ENCODE measurements at regions not wholly inside any gene's neighbourhood (a gene's known extent, or its start where the extent isn't known, plus 50 kb on each side); places are given as distances from the start of the nearest gene placed in this dataset.

DNA sequence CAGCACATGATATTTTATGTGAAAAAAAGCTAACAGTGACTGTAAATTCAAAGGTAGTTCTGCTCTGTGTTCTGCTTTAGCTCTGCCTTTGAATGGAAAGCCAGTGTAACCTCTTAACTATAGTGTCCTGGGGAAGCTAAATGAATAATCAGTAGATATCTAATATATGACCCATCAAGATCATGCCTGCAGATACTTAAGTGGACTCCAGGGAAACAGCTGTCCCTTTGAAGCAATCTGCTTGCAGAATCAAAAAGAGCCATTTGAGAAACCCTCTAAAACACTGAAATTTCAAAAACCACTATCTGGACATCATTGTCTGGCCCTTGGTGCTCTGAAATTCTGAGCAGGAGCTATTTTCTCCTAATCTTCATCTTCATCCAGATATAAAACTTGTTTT, 104.2 kb upstream of the ADGRL4 start:
- no peak overlapping the region for H3K27ac ChIP-seq
- TF ChIP-seq, protein P1, sequence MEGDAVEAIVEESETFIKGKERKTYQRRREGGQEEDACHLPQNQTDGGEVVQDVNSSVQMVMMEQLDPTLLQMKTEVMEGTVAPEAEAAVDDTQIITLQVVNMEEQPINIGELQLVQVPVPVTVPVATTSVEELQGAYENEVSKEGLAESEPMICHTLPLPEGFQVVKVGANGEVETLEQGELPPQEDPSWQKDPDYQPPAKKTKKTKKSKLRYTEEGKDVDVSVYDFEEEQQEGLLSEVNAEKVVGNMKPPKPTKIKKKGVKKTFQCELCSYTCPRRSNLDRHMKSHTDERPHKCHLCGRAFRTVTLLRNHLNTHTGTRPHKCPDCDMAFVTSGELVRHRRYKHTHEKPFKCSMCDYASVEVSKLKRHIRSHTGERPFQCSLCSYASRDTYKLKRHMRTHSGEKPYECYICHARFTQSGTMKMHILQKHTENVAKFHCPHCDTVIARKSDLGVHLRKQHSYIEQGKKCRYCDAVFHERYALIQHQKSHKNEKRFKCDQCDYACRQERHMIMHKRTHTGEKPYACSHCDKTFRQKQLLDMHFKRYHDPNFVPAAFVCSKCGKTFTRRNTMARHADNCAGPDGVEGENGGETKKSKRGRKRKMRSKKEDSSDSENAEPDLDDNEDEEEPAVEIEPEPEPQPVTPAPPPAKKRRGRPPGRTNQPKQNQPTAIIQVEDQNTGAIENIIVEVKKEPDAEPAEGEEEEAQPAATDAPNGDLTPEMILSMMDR (IDR thresholded peaks at IDR 0.05) = no peak
- TF ChIP-seq ZFX (IDR thresholded peaks at IDR 0.05; ENCODE audit: borderline replicate concordance) = no peak

DNA sequence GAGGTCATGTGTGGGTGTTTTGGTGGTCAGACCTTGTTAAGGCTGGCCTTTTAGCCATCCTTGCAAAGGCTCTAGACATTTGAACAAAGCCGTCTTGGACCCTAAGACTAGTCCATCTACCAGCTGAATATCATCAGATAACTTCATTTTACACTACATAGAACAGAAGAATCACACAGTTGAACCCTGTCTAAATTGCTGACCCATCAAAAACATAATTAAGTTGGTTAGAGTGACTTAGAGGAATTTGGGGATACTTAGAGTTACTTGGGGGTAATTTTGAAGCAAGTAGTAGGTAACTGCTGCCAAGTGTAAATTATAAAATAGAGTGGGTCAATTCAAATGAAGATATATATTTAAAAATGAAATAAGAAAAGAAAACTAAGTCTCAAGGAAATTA, 102.9 kb upstream of the ADGRL4 start:
- TF ChIP-seq ZFX (IDR thresholded peaks at IDR 0.05; ENCODE audit: borderline replicate concordance) = no peak
- TF ChIP-seq, protein P1 (IDR thresholded peaks at IDR 0.05) = no peak
- H3K27ac ChIP-seq = no peak overlapping the region

DNA sequence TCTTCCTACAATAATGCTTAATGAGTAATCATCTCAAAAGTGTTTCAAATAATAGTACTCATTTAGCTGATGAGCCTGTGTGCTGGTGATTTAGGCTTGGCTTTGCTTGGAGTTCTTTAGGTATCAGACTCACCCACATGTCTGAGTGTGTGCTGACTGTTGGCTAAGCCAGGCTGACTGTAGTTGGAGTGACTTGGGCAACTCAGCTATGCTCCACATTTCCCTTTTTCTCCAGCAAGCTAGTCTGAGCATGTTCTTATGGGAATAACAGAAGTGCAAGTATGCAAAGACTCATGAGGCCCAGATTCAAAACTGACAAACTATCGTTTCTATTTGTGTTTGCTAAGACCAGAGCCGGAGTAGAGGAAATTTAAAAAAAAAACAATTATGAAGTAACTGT, 99.0 kb upstream of the ADGRL4 start:
- no peak for TF ChIP-seq ZFX (IDR thresholded peaks at IDR 0.05; ENCODE audit: borderline replicate concordance)
- TF ChIP-seq, protein P1 (IDR thresholded peaks at IDR 0.05) = no peak
- no peak overlapping the region for H3K27ac ChIP-seq

DNA sequence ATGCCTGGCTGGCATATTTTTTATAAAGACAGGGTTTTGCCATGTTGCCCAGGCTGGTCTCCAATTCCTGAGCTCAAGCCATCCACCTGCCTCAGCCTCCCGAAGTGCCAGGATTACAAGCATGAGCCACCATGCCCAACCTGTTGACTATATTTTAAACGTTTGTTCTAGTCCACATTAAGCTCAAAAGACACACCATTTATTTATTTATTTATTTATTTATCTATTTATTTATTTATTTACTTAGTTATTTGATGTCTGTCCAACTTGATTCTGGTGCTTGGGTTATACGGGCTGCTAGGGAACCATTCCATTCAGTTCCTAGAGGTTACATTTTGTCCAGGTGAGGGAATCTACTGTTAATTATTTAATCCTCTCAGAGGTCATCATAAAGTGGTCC, 98.1 kb upstream of the ADGRL4 start:
- H3K27ac ChIP-seq = no peak overlapping the region
- TF ChIP-seq, protein P1 (IDR thresholded peaks at IDR 0.05) = no peak
- no peak for TF ChIP-seq ZFX (IDR thresholded peaks at IDR 0.05; ENCODE audit: borderline replicate concordance)

DNA sequence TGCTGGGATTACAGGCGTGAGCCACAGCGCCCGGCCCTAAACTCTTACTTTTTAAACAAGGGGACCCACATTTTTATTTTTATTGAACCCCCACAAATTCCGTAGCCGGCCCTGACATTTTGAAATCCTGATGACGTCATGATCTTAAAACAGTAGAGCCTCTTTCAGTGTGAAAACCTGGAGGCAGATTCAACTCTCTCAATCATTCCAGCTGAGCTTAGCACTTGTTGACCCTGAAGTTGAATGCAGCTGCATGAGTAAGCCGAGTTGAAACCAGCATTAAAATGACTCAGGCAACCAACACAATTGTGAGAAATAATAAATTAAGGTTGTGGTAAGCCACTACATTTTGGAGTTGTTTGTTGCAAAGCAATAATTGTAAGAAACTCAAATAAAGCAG, 93.9 kb upstream of the ADGRL4 start:
- H3K27ac ChIP-seq = no peak overlapping the region
- no peak for TF ChIP-seq ZFX (IDR thresholded peaks at IDR 0.05; ENCODE audit: borderline replicate concordance)
- TF ChIP-seq, protein P1 (IDR thresholded peaks at IDR 0.05) = no peak

DNA sequence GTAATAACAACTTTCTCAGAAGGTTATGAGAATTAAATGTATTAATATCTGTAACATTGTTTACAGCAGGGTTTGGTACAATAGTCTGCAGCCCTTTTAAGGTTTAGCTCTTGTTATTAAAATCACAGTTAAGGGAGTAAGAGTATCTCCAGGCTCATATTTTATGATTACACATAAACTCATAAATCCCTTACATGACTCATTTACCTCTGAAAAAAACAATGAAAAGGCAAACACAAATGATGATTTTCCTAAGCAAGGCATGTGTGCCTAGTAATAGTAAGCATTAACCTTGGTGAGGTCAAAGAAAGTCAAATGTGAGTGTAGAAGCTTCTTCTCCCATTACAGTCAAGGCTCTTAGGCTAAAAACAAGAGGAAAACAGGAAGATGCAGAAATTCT, 84.5 kb upstream of the ADGRL4 start:
- no peak overlapping the region for H3K27ac ChIP-seq
- no peak for TF ChIP-seq ZFX (IDR thresholded peaks at IDR 0.05; ENCODE audit: borderline replicate concordance)
- TF ChIP-seq, protein P1 (IDR thresholded peaks at IDR 0.05) = no peak

DNA sequence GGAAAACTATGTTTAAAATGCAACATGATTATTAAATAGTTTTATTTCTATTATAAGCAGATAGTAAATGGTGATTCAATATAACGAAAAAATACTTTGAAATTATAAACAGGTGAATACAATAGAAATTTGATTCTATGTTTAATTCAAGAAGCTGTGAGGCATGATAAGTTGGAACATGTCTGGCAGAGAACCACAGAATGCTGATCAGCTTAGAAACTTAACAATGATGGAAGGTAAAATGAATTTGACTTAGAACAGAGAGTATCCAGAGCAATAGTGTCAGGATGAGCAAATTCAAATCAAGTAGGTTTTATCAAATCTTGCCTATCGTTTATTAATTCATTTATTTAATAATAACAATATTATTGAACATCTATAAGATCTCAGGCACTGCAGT, 83.4 kb upstream of the ADGRL4 start:
- no peak for TF ChIP-seq ZFX (IDR thresholded peaks at IDR 0.05; ENCODE audit: borderline replicate concordance)
- TF ChIP-seq, protein P1 (IDR thresholded peaks at IDR 0.05) = no peak
- no peak overlapping the region for H3K27ac ChIP-seq
